RWPE1 (cell line): ENCODE measurements at regions not wholly inside any gene's neighbourhood (a gene's known extent, or its start where the extent isn't known, plus 50 kb on each side); places are given as distances from the start of the nearest gene placed in this dataset.

ENCODE experiments used
- CTCF ChIA-PET: fragments of 350-600 bp; sonication (Branson Sonifier 250); formaldehyde crosslinking; extraction: SDS; loops from one replicate; lab custom pipeline; 2021; lab: Yijun Ruan, JAX
- POLR2A ChIA-PET: fragments of 400-600 bp; formaldehyde crosslinking; extraction: SDS; loops from one replicate; lab custom pipeline; 2020; ENCODE audit warnings: antibody characterized with exemption; ENCODE audit not compliant: low non-redundant PET; lab: Yijun Ruan, JAX
- DNase-seq: peaks from one replicate; pipeline ENCODE4 v3.0.0; 2012; ENCODE audit warnings: low spot score
- H3K27ac ChIP-seq: fragments of 450-650 bp; 2 replicates; pipeline ENCODE4 v1.5.1; 2017
- CTCF ChIP-seq: fragments of 450-650 bp; conservative IDR thresholded peaks from 2 replicates; pipeline ENCODE4 v1.5.1; 2017; ENCODE audit warnings: low read depth, mild to moderate bottlenecking

- no peak for DNase-seq
- POLR2A ChIA-PET = no interaction called here
- no peak for TF ChIP-seq CTCF
- CTCF ChIA-PET = no interaction called here
- H3K27ac ChIP-seq = no peak overlapping the region
These were observed 336.1 kb downstream of the DRD1 start for GRCh38 chr5:175107865-175108264.

GRCh38 chr5:175107028-175107588, 336.9 kb downstream of the DRD1 start:
- H3K27ac ChIP-seq = no peak overlapping the region
- POLR2A ChIA-PET = no interaction called here
- TF ChIP-seq CTCF = no peak
- no peak for DNase-seq
- CTCF ChIA-PET = interaction anchor here (0.6 kb wide), 1 partner anchor 37 kb away, joined by 3 read pairs; no protein-coding TSS in a partner anchor

- no peak for DNase-seq
- POLR2A ChIA-PET = no interaction called here
- CTCF ChIA-PET = no interaction called here
- no peak overlapping the region for H3K27ac ChIP-seq
- no peak for TF ChIP-seq CTCF
These were observed 339.3 kb downstream of the DRD1 start for GRCh38 chr5:175104677-175105076.

- CTCF ChIA-PET = no interaction called here
- POLR2A ChIA-PET = no interaction called here
- H3K27ac ChIP-seq = no peak overlapping the region
These were observed 340.2 kb downstream of the DRD1 start for GRCh38 chr5:175103746-175104145.

GRCh38 chr5:175102717-175103116, 341.3 kb downstream of the DRD1 start:
- TF ChIP-seq CTCF = no peak
- no peak for DNase-seq
- POLR2A ChIA-PET = no interaction called here
- CTCF ChIA-PET = no interaction called here
- H3K27ac ChIP-seq = no peak overlapping the region

More at GRCh38 chr5:175103746-175104145, 340.2 kb downstream of the DRD1 start:
- no peak for TF ChIP-seq CTCF
- no peak for DNase-seq

- no peak overlapping the region for H3K27ac ChIP-seq
- DNase-seq = no peak
- CTCF ChIA-PET = interaction anchor here (0.6 to 0.7 kb wide), 2 partner anchors 346 to 367 kb away, joined by 3 read pairs; partner anchors contain the start of gene DRD1
- POLR2A ChIA-PET = no interaction called here
- TF ChIP-seq CTCF = no peak
These were observed 345.7 kb downstream of the DRD1 start for GRCh38 chr5:175098301-175098700.
